ENCODE measurements at regions not wholly inside any gene's neighbourhood (a gene's known extent, or its start where the extent isn't known, plus 50 kb on each side); places are given as distances from the start of the nearest gene placed in this dataset.

DNA sequence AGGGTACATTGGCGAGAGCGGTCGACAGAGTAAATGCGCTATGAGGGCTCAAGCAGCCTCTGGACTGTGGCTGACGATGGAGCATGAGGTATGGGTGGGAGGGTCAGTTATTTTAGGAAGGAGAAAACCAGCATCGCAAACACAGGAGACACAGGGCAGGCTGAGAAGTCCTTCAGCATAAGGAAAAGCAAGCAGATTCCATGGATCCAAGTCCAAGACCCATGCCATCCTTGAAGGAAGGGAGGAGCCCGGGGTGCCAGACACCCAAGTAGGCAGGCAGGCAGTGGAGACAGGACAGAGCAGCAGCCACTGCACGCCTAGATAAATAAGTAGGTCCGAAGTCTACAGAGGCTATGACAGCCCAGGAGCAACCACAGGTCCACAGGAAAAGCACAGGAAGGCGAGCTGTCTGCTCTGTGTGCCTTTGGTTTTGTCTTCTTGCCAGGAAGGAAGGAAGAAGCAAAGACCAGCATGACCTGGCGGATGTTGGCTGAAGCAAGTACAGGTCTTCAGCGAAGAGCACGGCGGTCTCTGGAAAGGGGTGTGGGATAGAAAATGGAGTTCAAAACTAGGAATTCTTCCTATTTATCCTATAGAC, 76.4 kb upstream of the SLC45A1 start (continued):
- peak; percentile 47; the same call in 1 of the 2 replicates for TF ChIP-seq ARID4A (CRISPR knock-in tag; IDR thresholded peaks at IDR 0.05; ENCODE audit: borderline replicate concordance)
- TF ChIP-seq, protein P1, sequence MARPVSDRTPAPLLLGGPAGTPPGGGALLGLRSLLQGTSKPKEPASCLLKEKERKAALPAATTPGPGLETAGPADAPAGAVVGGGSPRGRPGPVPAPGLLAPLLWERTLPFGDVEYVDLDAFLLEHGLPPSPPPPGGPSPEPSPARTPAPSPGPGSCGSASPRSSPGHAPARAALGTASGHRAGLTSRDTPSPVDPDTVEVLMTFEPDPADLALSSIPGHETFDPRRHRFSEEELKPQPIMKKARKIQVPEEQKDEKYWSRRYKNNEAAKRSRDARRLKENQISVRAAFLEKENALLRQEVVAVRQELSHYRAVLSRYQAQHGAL (CRISPR knock-in tag; IDR thresholded peaks at IDR 0.05; ENCODE audit: not compliant biosample characterization), result no peak
- TF ChIP-seq, protein P2, sequence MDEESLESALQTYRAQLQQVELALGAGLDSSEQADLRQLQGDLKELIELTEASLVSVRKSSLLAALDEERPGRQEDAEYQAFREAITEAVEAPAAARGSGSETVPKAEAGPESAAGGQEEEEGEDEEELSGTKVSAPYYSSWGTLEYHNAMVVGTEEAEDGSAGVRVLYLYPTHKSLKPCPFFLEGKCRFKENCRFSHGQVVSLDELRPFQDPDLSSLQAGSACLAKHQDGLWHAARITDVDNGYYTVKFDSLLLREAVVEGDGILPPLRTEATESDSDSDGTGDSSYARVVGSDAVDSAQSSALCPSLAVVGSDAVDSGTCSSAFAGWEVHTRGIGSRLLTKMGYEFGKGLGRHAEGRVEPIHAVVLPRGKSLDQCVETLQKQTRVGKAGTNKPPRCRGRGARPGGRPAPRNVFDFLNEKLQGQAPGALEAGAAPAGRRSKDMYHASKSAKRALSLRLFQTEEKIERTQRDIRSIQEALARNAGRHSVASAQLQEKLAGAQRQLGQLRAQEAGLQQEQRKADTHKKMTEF (CRISPR knock-in tag; IDR thresholded peaks at IDR 0.05), result peak; percentile 47; the same call in 1 of the 2 replicates
- TF ChIP-seq TCF12 (IDR thresholded peaks at IDR 0.05), result no peak
- no peak for TF ChIP-seq TCF12 (CRISPR knock-in tag; IDR thresholded peaks at IDR 0.05)
- no peak for TF ChIP-seq CEBPZ (IDR thresholded peaks at IDR 0.05; ENCODE audit: low read length)
- peak; percentile 28; the same call in 1 of the 2 replicates for TF ChIP-seq KAT7 (CRISPR knock-in tag; IDR thresholded peaks at IDR 0.05; ENCODE audit: borderline replicate concordance)
- TF ChIP-seq ZNF616 (CRISPR knock-in tag; IDR thresholded peaks at IDR 0.05; ENCODE audit: low read depth), result no peak
- TF ChIP-seq ETV5 (CRISPR knock-in tag; IDR thresholded peaks at IDR 0.05; ENCODE audit: borderline replicate concordance), result peak; percentile 88; the same call in 1 of the 2 replicates
- peak; percentile 48; the same call in 1 of the 2 replicates for TF ChIP-seq RCOR2 (CRISPR knock-in tag; IDR thresholded peaks at IDR 0.05)
- no peak for TF ChIP-seq ZSCAN20 (CRISPR knock-in tag; IDR thresholded peaks at IDR 0.05; ENCODE audit: borderline replicate concordance)
- TF ChIP-seq CREB1 (IDR thresholded peaks at IDR 0.05), result no peak
- peak; percentile 66 for TF ChIP-seq CREB1 (CRISPR knock-in tag; IDR thresholded peaks at IDR 0.05)
- TF ChIP-seq ZNF841 (CRISPR knock-in tag; IDR thresholded peaks at IDR 0.05; ENCODE audit: borderline replicate concordance), result no peak
- TF ChIP-seq ZNF225 (CRISPR knock-in tag; IDR thresholded peaks at IDR 0.05), result no peak
- no peak for TF ChIP-seq ZNF329 (CRISPR knock-in tag; IDR thresholded peaks at IDR 0.05; ENCODE audit: low read depth)
- no peak for TF ChIP-seq MTF1 (CRISPR knock-in tag; IDR thresholded peaks at IDR 0.05)
- TF ChIP-seq ELF3 (CRISPR knock-in tag; IDR thresholded peaks at IDR 0.05), result peak; percentile 73
- no peak for TF ChIP-seq ZBTB43 (CRISPR knock-in tag; conservative IDR thresholded peaks at IDR 0.05)
- TF ChIP-seq ATAD3A (CRISPR knock-in tag; IDR thresholded peaks at IDR 0.05), result no peak
